ENCODE measurements at regions not wholly inside any gene's neighbourhood (a gene's known extent, or its start where the extent isn't known, plus 50 kb on each side); places are given as distances from the start of the nearest gene placed in this dataset.
"Not testable (repeated sequence)": the region's sequence is repeated elsewhere in the genome, so short reads cannot be mapped to it uniquely, and the experiment has no call there.

DNA sequence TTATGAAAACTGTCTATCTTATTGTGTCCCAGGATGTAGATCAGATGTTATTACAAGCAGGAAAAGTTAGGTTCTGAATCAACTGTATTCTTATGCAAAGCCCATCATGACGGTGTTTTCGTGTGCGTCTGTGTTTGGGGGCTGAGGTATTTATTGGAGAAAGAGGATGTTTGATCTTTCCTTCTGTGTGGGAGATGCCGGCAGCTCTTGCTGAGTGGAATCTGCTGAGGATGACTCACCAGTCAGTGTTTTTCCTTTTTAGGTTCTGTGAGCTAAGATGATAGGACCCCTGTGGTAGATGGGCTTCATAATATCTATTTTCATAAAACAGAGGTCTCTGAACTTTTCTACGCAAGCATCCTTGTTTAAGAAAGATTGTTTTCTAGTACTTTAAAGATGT is 107.1 kb downstream of the PWWP3B start:
- not testable (repeated sequence) for H3K36me3 ChIP-seq (ENCODE audit: control insufficient read depth, insufficient read depth, low read length); H3K27ac ChIP-seq (ENCODE audit: insufficient read depth, low read length); H3K4me3 ChIP-seq (replicated peaks in 1 of 4; ENCODE audit: control extremely low read depth in 1 of 4, insufficient read depth in 1 of 4, low read depth in 3 of 4, low read length in 4 of 4)

DNA sequence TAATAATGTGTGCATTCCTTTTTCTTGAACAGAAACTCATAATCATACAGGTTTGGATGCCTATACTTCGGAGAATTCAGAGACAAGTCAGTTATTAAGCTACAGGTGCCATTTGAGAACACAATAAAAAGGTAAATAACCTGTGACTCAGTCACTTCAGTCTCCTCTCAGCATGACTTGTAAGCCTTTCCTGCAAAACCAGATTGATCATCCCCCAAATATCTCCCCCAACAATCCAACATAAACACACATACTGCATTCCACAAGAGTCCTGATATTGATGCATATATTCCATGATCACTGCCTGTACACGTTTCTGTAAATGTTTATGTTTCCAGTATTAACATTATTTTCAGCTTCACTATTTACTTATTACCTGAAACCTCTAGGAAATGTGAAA is 110.8 kb downstream of the PWWP3B start:
- no peak overlapping the region for H3K4me3 ChIP-seq (replicated peaks in 1 of 4; ENCODE audit: control extremely low read depth in 1 of 4, insufficient read depth in 1 of 4, low read depth in 3 of 4, low read length in 4 of 4)
- H3K4me2 ChIP-seq (ENCODE audit: extremely low read depth, insufficient read depth, low read length): no peak overlapping the region
- no peak overlapping the region for H3K27ac ChIP-seq (ENCODE audit: insufficient read depth, low read length)
- no peak for TF ChIP-seq EZH2 (IDR thresholded peaks at IDR 0.05; ENCODE audit: low read length, missing control alignments)
- TF ChIP-seq, protein P1, sequence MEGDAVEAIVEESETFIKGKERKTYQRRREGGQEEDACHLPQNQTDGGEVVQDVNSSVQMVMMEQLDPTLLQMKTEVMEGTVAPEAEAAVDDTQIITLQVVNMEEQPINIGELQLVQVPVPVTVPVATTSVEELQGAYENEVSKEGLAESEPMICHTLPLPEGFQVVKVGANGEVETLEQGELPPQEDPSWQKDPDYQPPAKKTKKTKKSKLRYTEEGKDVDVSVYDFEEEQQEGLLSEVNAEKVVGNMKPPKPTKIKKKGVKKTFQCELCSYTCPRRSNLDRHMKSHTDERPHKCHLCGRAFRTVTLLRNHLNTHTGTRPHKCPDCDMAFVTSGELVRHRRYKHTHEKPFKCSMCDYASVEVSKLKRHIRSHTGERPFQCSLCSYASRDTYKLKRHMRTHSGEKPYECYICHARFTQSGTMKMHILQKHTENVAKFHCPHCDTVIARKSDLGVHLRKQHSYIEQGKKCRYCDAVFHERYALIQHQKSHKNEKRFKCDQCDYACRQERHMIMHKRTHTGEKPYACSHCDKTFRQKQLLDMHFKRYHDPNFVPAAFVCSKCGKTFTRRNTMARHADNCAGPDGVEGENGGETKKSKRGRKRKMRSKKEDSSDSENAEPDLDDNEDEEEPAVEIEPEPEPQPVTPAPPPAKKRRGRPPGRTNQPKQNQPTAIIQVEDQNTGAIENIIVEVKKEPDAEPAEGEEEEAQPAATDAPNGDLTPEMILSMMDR (conservative IDR thresholded peaks at IDR 0.05 in 1 of 2, IDR thresholded peaks at IDR 0.05 in 1 of 2; ENCODE audit: low read depth in 1 of 2, low read length in 2 of 2): no peak
- H4K20me1 ChIP-seq (ENCODE audit: control insufficient read depth, extremely low read depth, insufficient read depth, low read length): no peaks in the 10 kb centered on the region
- H3K27me3 ChIP-seq (ENCODE audit: control insufficient read depth, insufficient read depth, low read length): no peaks in the 10 kb centered on the region
- H3K9ac ChIP-seq (ENCODE audit: insufficient read depth, low read length): no peak overlapping the region
- no peaks in the 10 kb centered on the region for H3K36me3 ChIP-seq (ENCODE audit: control insufficient read depth, insufficient read depth, low read length)
- H3K9me3 ChIP-seq (ENCODE audit: control insufficient read depth, insufficient read depth, low read depth, low read length): no peaks in the 10 kb centered on the region
- H3K4me1 ChIP-seq (ENCODE audit: control insufficient read depth, extremely low read depth, insufficient read depth, low read length): no peaks in the 10 kb centered on the region
- DNase-seq (ENCODE audit: low read depth in 2 of 2): peak in 1 of 2 donors; percentile 19
- no peak overlapping the region for H2AFZ ChIP-seq (ENCODE audit: low read length)
- no peaks in the 10 kb centered on the region for H3K79me2 ChIP-seq (ENCODE audit: control insufficient read depth, insufficient read depth, low read length)

More for the DNA sequence above, 107.1 kb downstream of the PWWP3B start:
- not testable (repeated sequence) for H3K9ac ChIP-seq (ENCODE audit: insufficient read depth, low read length); H4K20me1 ChIP-seq (ENCODE audit: control insufficient read depth, extremely low read depth, insufficient read depth, low read length); H3K9me3 ChIP-seq (ENCODE audit: control insufficient read depth, insufficient read depth, low read depth, low read length); H3K79me2 ChIP-seq (ENCODE audit: control insufficient read depth, insufficient read depth, low read length); H2AFZ ChIP-seq (ENCODE audit: low read length); H3K4me1 ChIP-seq (ENCODE audit: control insufficient read depth, extremely low read depth, insufficient read depth, low read length); H3K4me2 ChIP-seq (ENCODE audit: extremely low read depth, insufficient read depth, low read length); H3K27me3 ChIP-seq (ENCODE audit: control insufficient read depth, insufficient read depth, low read length); DNase-seq (ENCODE audit: low read depth in 2 of 2)

DNA sequence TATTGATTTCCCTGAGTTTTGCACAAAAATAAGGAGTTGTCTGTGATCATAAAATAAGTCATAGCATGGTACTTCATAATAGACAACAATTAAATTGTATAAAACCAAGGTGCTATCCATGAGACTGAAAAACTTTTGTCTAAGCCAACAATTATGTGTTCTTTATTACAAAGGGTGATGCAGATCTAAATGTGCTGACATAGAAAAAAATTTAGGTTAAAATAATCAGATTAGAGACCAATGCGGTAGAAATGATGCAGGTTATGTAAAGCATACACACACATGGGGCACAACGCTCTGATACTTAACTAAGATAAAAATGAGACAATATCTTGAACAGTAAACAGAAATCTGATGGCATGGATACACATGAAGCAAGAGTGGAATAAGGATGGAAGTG is 113.3 kb downstream of the PWWP3B start:
- H3K36me3 ChIP-seq (ENCODE audit: control insufficient read depth, insufficient read depth, low read length): no peaks in the 10 kb centered on the region
- H3K9ac ChIP-seq (ENCODE audit: insufficient read depth, low read length): no peak overlapping the region
- no peak overlapping the region for H2AFZ ChIP-seq (ENCODE audit: low read length)
- no peak for DNase-seq (ENCODE audit: low read depth in 2 of 2)
- H3K4me2 ChIP-seq (ENCODE audit: extremely low read depth, insufficient read depth, low read length): no peak overlapping the region
- no peaks in the 10 kb centered on the region for H4K20me1 ChIP-seq (ENCODE audit: control insufficient read depth, extremely low read depth, insufficient read depth, low read length)
- TF ChIP-seq, protein P1 (conservative IDR thresholded peaks at IDR 0.05 in 1 of 2, IDR thresholded peaks at IDR 0.05 in 1 of 2; ENCODE audit: low read depth in 1 of 2, low read length in 2 of 2): no peak
- TF ChIP-seq EZH2 (IDR thresholded peaks at IDR 0.05; ENCODE audit: low read length, missing control alignments): no peak
- no peak overlapping the region for H3K4me3 ChIP-seq (replicated peaks in 1 of 4; ENCODE audit: control extremely low read depth in 1 of 4, insufficient read depth in 1 of 4, low read depth in 3 of 4, low read length in 4 of 4)
- no peaks in the 10 kb centered on the region for H3K79me2 ChIP-seq (ENCODE audit: control insufficient read depth, insufficient read depth, low read length)
- no peaks in the 10 kb centered on the region for H3K27me3 ChIP-seq (ENCODE audit: control insufficient read depth, insufficient read depth, low read length)
- no peaks in the 10 kb centered on the region for H3K4me1 ChIP-seq (ENCODE audit: control insufficient read depth, extremely low read depth, insufficient read depth, low read length)
- no peak overlapping the region for H3K27ac ChIP-seq (ENCODE audit: insufficient read depth, low read length)
- no peaks in the 10 kb centered on the region for H3K9me3 ChIP-seq (ENCODE audit: control insufficient read depth, insufficient read depth, low read depth, low read length)

All from fibroblast of lung (primary cell).